Loucy (cell line): ENCODE measurements at regions not wholly inside any gene's neighbourhood (a gene's known extent, or its start where the extent isn't known, plus 50 kb on each side); places are given as distances from the start of the nearest gene placed in this dataset.

Source experiments
- H2AFZ ChIP-seq: fragments of 200-600 bp; sonication (generic); 2 replicates; pipeline ENCODE4 v1.6.0; 2016; ENCODE audit warnings: antibody characterized with exemption, mild to moderate bottlenecking, low read length, moderate library complexity
- H3F3A ChIP-seq: fragments of 200-600 bp; 2 replicates; pipeline ENCODE4 v1.6.0; 2016; ENCODE audit warnings: antibody characterized with exemption, low read depth, mild to moderate bottlenecking
- H3K27me3 ChIP-seq: fragments of 200-600 bp; sonication (generic); 2 replicates; pipeline ENCODE4 v1.6.1; 2014; ENCODE audit warnings: low read length, mild to moderate bottlenecking; ENCODE audit not compliant: insufficient read depth, poor library complexity, severe bottlenecking
- H3K36me3 ChIP-seq: fragments of 200-600 bp; sonication (generic); 2 replicates; pipeline ENCODE4 v1.6.1; 2016; ENCODE audit warnings: low read length; ENCODE audit not compliant: insufficient read depth
- H3K4me1 ChIP-seq: fragments of 200-600 bp; sonication (generic); 2 replicates; pipeline ENCODE4 v1.5.1; 2014; ENCODE audit warnings: low read length, mild to moderate bottlenecking; ENCODE audit not compliant: insufficient read depth, poor library complexity, severe bottlenecking
- H3K4me2 ChIP-seq: fragments of 200-600 bp; sonication (generic); 2 replicates; pipeline ENCODE4 v1.6.0; 2014; ENCODE audit warnings: antibody characterized with exemption, low read length, low read depth, mild to moderate bottlenecking; ENCODE audit not compliant: poor library complexity, severe bottlenecking
- H3K4me3 ChIP-seq: fragments of 200-600 bp; sonication (generic); 2 replicates; pipeline ENCODE4 v1.5.1; 2014; ENCODE audit warnings: low read length, mild to moderate bottlenecking, mixed read lengths; ENCODE audit not compliant: poor library complexity, severe bottlenecking
- H3K79me2 ChIP-seq: fragments of 200-600 bp; sonication (generic); 2 replicates; pipeline ENCODE4 v1.6.1; 2014; ENCODE audit warnings: low read length; ENCODE audit not compliant: insufficient read depth
- H3K9ac ChIP-seq: fragments of 200-600 bp; sonication (generic); 2 replicates; pipeline ENCODE4 v1.6.0; 2014; ENCODE audit warnings: mild to moderate bottlenecking, low read depth, low read length, moderate library complexity; ENCODE audit not compliant: poor library complexity, severe bottlenecking
- H3K9me2 ChIP-seq: fragments of 200-600 bp; sonication (generic); replicated peaks from 2 replicates; pipeline ENCODE4 v1.6.1; 2016; ENCODE audit warnings: low read depth, low read length, mixed read lengths
- H3K9me3 ChIP-seq: fragments of 200-600 bp; sonication (generic); 2 replicates; pipeline ENCODE4 v1.6.1; 2014; ENCODE audit warnings: mild to moderate bottlenecking, antibody characterized with exemption, low read length, low read depth; ENCODE audit not compliant: insufficient read depth
- H4K20me1 ChIP-seq: fragments of 200-600 bp; sonication (generic); 2 replicates; pipeline ENCODE4 v1.6.0; 2014; ENCODE audit warnings: antibody characterized with exemption, low read length, mild to moderate bottlenecking; ENCODE audit not compliant: insufficient read depth, poor library complexity, severe bottlenecking
- EZH2phosphoT487 ChIP-seq: fragments of 200-600 bp; IDR thresholded peaks from 2 replicates; pipeline ENCODE4 v1.6.1; 2018; ENCODE audit warnings: antibody characterized with exemption, mild to moderate bottlenecking, moderate library complexity, borderline replicate concordance
- TF ChIP-seq, protein P1 (sequence below): fragments of 200-600 bp; sonication (generic); conservative IDR thresholded peaks from 2 replicates; pipeline ENCODE4 v1.5.1; 2014; ENCODE audit warnings: mild to moderate bottlenecking, antibody characterized with exemption, low read length

DNA sequence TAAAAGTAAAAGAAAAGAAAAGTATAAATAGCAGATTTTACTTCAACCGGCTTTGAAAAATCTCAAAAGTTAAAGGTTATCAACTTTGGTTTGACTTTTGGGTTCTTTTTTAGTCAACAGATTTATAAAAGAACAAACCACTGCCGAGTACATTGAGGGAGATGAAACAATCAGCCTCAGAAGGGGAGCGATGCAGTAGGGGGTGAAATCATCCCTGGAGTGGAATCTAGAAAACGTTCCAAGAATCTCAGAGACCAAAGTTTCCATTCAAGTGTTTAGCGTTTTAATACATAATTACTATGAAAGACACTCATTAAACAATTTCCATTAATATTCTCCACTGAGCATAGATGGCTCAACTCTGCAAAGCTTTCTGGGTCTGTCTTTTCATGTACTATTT, 745.5 kb downstream of the NR2F2 start:
- H3K4me2 ChIP-seq: no peak overlapping the region
- H3K4me1 ChIP-seq: no peaks in the 10 kb centered on the region
- H2AFZ ChIP-seq: no peak overlapping the region
- no peak overlapping the region for H3K4me3 ChIP-seq
- no peaks in the 10 kb centered on the region for H3K9me2 ChIP-seq
- no peak overlapping the region for H3K9ac ChIP-seq
- no peaks in the 10 kb centered on the region for H3K79me2 ChIP-seq
- no peak for TF ChIP-seq EZH2phosphoT487
- TF ChIP-seq, protein P1, sequence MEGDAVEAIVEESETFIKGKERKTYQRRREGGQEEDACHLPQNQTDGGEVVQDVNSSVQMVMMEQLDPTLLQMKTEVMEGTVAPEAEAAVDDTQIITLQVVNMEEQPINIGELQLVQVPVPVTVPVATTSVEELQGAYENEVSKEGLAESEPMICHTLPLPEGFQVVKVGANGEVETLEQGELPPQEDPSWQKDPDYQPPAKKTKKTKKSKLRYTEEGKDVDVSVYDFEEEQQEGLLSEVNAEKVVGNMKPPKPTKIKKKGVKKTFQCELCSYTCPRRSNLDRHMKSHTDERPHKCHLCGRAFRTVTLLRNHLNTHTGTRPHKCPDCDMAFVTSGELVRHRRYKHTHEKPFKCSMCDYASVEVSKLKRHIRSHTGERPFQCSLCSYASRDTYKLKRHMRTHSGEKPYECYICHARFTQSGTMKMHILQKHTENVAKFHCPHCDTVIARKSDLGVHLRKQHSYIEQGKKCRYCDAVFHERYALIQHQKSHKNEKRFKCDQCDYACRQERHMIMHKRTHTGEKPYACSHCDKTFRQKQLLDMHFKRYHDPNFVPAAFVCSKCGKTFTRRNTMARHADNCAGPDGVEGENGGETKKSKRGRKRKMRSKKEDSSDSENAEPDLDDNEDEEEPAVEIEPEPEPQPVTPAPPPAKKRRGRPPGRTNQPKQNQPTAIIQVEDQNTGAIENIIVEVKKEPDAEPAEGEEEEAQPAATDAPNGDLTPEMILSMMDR: no peak
- no peaks in the 10 kb centered on the region for H3K36me3 ChIP-seq
- H3F3A ChIP-seq: no peaks in the 10 kb centered on the region
- H3K27me3 ChIP-seq: no peaks in the 10 kb centered on the region
- no peaks in the 10 kb centered on the region for H3K9me3 ChIP-seq
- H4K20me1 ChIP-seq: no peaks in the 10 kb centered on the region

DNA sequence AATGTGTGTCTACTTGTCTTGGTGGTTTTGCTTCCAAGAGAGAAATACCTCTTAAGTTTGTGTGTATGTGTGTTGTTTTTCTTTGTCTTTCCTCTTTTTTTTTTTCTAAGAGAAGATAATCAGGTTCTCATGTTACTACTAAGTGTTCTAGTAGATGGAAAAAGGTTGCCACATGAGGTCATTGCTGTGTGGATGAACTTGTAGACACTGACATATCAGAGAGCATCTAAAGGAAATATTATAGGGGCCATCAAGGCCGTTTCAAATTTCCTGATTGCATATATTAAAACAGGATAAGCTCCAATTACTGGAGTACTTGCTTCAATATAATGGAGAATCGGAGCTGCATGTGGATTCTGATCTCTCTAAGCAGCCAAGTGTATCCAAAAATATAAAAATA, 747.5 kb downstream of the NR2F2 start:
- no peak overlapping the region for H3K9ac ChIP-seq
- no peaks in the 10 kb centered on the region for H3K9me3 ChIP-seq
- no peaks in the 10 kb centered on the region for H3K36me3 ChIP-seq
- H3K4me1 ChIP-seq: no peaks in the 10 kb centered on the region
- no peak overlapping the region for H3K4me2 ChIP-seq
- no peak overlapping the region for H3K4me3 ChIP-seq
- H2AFZ ChIP-seq: no peak overlapping the region
- H3F3A ChIP-seq: no peaks in the 10 kb centered on the region
- H3K27me3 ChIP-seq: no peaks in the 10 kb centered on the region
- TF ChIP-seq EZH2phosphoT487: no peak
- TF ChIP-seq, protein P1: no peak
- no peaks in the 10 kb centered on the region for H3K79me2 ChIP-seq
- H3K9me2 ChIP-seq: no peaks in the 10 kb centered on the region
- no peaks in the 10 kb centered on the region for H4K20me1 ChIP-seq

DNA sequence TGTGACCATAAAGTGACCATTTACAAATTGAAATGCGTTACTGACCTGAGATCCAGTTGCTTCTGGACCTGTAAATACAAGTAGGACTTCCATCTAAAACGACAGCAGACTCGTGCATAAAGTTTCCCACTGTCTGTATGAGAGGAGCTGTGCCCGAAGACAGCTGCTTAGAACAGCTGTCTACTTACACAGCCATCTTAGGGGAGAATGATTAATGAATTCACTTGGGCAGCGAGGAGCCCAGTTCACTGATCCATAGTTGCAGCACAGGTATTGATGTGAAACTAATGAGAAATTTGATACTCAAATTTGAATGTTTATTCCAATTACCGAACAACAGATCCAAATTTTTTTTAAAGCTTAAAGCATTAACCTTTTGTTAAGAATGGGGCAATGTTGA, 748.1 kb downstream of the NR2F2 start:
- no peaks in the 10 kb centered on the region for H3K4me1 ChIP-seq
- H2AFZ ChIP-seq: no peak overlapping the region
- H3F3A ChIP-seq: no peaks in the 10 kb centered on the region
- H3K4me3 ChIP-seq: no peak overlapping the region
- H4K20me1 ChIP-seq: no peaks in the 10 kb centered on the region
- no peak overlapping the region for H3K4me2 ChIP-seq
- H3K36me3 ChIP-seq: no peaks in the 10 kb centered on the region
- TF ChIP-seq, protein P1: no peak
- no peak for TF ChIP-seq EZH2phosphoT487
- H3K9me2 ChIP-seq: no peaks in the 10 kb centered on the region
- no peak overlapping the region for H3K9ac ChIP-seq
- no peaks in the 10 kb centered on the region for H3K79me2 ChIP-seq
- H3K27me3 ChIP-seq: no peaks in the 10 kb centered on the region
- no peaks in the 10 kb centered on the region for H3K9me3 ChIP-seq
